ENCODE measurements at regions not wholly inside any gene's neighbourhood (a gene's known extent, or its start where the extent isn't known, plus 50 kb on each side); places are given as distances from the start of the nearest gene placed in this dataset.

DNA sequence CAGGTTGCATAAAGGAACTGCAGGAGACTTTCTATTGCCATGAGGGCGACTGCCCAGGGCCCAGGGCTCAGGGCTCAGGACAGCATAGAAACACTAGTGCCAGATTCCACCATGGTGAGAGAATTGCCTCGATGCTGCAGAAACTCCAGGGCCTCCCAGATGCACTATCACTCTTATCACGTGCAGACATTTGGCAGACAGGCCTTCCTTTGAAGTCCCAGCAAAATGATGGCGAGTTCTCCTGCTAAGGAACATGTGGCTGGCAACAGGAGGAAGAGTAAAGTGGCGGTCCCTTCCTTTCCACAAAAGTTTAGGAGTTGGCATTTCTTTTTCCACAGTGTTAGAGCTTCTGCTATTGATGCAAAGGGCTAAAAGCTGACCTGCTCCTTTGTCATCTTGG lies 214.0 kb upstream of the LNX1 start:
- DNase-seq = no peak

- no peak for DNase-seq
Observed at GRCh38 chr4:53804719-53805118, 213.4 kb upstream of the LNX1 start.

- no peak for DNase-seq
Observed at GRCh38 chr4:53802500-53802899, 211.2 kb upstream of the LNX1 start.

DNA sequence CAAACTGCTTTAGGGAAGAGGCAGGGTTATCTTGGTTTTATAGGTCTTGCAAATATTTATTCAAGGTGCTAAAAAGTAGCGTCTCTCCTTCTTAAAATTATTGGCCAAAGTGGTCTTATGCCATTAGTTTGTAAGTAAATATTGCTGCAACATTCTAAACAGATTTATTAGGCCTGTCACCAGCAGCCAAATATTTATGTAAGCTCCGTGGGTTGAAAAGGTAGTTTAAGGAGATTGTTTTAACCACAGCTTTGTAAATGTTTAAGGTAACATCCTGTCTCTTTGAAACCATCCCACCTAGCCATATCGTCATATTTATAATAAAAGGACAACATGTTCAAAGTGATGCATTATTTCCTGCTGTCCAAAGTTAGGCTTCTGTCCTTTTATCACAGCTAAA lies 210.1 kb upstream of the LNX1 start:
- DNase-seq = no peak

- DNase-seq = no peak
Observed at GRCh38 chr4:53800741-53801140, 209.5 kb upstream of the LNX1 start.

DNA sequence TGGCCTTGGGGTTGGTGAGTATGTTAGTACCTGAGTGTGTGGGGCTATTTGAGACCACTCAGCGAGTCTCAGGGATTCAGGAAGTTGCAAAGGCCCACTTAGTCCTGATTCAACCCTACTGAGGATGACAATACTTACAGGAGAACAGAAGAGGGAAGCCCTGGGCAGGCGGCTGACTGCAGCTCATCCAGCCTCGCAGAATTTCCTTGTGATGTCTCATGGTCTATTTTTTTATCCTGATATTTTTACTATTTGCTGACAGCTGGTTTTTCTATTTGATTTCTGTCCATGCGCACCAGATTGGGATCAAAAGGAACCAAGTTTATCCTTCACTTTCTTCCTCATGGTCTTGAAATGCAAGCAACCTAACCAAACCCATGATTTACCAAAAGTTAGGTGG lies 201.8 kb upstream of the LNX1 start:
- DNase-seq = no peak

DNA sequence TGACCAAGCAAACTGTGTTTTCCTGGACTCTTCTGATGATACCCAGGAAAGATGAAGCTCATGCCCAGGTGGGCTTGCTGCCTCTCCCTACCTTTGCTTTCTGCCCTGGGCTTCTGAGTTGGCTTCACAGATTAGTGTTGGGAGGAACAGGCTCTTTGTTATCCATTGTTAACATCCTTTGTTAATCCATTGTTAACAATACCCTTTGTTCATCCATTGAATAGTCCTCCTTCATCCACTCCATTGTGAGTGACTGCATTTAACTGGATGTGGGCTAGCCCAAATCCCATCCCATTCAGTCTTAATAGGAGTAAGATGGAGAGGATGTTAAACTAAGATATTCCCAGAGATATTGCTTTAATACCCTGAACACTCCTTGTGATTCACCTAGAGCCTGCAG lies 199.0 kb upstream of the LNX1 start:
- DNase-seq = no peak

DNA sequence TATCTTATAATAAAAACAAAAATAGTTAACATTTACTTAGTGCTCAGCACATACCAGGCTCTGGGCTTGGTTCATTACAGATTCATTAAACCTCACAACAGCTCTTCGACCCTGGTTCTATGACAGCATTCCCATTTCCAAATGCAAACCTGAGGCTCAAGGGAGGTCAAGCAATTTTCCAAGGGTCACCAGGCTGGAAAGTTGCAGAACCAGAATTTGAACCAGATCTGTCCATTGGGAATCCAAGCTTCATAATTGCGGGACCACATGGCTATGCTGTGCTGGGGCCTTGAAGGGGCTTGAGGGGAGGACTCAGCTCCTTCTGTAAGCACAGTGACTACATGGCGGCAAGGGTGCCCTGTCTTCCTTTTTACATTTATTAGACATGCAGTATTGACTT lies 197.3 kb upstream of the LNX1 start:
- no peak for DNase-seq

- DNase-seq = no peak
Observed at GRCh38 chr4:53788011-53788410, 196.7 kb upstream of the LNX1 start.

- no peak for DNase-seq
Observed at GRCh38 chr4:53786632-53787031, 195.3 kb upstream of the LNX1 start.

GRCh38 chr4:53785996-53786395 lies 194.7 kb upstream of the LNX1 start:
- no peak for DNase-seq

- DNase-seq = no peak
Observed at GRCh38 chr4:53784112-53784511, 192.8 kb upstream of the LNX1 start.

- DNase-seq = no peak
Observed at GRCh38 chr4:53783208-53783859, 192.0 kb upstream of the LNX1 start.

DNA sequence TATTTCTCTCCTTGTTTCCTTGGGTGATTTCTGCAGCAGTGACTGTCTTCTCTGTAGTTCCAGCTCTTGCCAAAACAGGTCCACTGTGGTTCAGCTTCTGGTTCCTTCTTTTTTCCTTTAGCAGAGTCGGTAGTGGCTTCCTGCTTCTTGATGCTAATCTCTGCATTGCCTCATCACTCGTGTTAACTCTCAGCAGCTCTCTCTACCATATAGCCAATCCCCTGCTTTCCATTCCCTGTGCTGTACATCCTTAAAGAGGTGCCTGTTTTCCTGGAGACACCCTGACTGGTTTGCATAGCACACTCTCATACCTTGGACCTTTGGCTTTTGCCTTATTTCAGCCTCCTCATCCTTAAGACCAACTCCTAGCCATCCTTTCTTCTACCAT lies 191.2 kb upstream of the LNX1 start:
- DNase-seq = no peak

- no peak for DNase-seq
Observed at GRCh38 chr4:53781629-53782457, 190.6 kb upstream of the LNX1 start.

- no peak for DNase-seq
Observed at GRCh38 chr4:53780736-53781400, 189.6 kb upstream of the LNX1 start.

- no peak for DNase-seq
Observed at GRCh38 chr4:53779025-53779424, 187.7 kb upstream of the LNX1 start.

DNA sequence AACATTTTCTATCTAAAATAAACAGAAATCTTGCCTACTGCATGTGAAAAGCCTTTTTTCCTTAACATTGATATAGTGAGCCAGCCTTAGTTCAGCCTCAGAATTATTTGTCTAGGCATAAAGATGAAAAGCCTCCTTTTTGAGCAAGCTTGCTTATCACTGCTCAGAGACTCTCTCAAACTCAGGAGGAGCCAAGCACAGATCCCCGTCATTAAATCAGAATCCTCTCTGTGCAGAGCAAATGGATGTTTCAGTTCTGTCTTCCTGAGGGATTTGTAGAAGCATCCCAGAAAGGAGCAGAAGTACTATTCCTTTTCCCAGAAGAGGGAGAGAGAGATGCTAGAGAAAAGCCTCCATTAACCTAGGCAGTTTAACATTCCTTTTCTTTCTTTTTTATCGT lies 186.9 kb upstream of the LNX1 start:
- no peak for DNase-seq

DNA sequence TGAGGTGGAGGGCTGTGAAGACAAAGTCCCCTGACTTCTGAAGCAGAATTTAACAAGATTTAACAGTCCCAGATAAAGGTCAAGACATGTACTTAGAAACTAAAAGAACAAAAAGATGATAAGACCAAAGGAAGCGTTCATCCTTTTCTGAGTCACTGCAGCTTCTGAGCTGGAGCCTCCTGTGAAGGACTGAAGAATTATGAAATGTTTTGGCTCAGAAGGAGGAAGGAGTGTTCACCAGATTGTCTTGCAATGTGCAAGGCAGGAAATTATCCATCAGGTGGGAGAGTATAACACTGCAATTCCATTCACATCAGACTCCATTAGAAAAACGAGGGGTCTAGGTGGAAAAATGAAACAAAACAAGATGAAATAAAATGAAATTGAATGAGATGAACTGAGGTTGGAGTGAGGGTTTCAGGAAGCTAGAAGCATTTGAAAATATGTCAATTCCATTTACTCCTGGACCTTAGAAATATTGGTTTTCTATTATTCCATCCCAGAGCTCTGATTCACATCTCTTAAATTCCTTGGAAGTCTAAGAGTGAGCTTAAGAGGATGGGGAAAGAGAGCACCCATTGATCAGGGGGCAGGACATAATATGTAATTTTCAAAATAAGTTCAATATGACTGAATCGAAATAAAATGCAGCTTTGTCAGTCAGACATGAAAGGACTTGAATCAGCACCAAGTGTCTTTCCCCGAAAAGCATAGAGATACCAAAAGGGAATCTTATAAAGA lies 186.1 kb upstream of the LNX1 start:
- no peak for DNase-seq

GRCh38 chr4:53776141-53776540 lies 184.9 kb upstream of the LNX1 start:
- DNase-seq = no peak

GRCh38 chr4:53775381-53775780 lies 184.1 kb upstream of the LNX1 start:
- no peak for DNase-seq

GRCh38 chr4:53771326-53771725 lies 180.0 kb upstream of the LNX1 start:
- DNase-seq = no peak

- DNase-seq = no peak
Observed at GRCh38 chr4:53767482-53767881, 176.2 kb upstream of the LNX1 start.

Data from activated CD4-positive, alpha-beta T cell treated with anti-CD3 and anti-CD28 coated beads for 1 hour (primary cell).